ENCODE measurements at regions not wholly inside any gene's neighbourhood (a gene's known extent, or its start where the extent isn't known, plus 50 kb on each side); places are given as distances from the start of the nearest gene placed in this dataset.

GRCh38 chr6:166728884-166729530 lies 102.0 kb upstream of the RPS6KA2 start:
- TF ChIP-seq CTCF (IDR thresholded peaks at IDR 0.05) (no peak), EP300 (IDR thresholded peaks at IDR 0.05) (no peak), POLR2A (IDR thresholded peaks at IDR 0.05) (no peak)

Measured in tibial nerve (tissue), 4 donors.